ENCODE measurements at regions not wholly inside any gene's neighbourhood (a gene's known extent, or its start where the extent isn't known, plus 50 kb on each side); places are given as distances from the start of the nearest gene placed in this dataset.

- TF ChIP-seq CREB1 (IDR thresholded peaks at IDR 0.05) (no peak), CREB1 (CRISPR knock-in tag; IDR thresholded peaks at IDR 0.05) (no peak), MAX (IDR thresholded peaks at IDR 0.05) (no peak), POLR2A (IDR thresholded peaks at IDR 0.05; ENCODE audit: insufficient read depth in 1 of 2, low read depth in 2 of 2, low read length in 2 of 2) (no peak), CREM (IDR thresholded peaks at IDR 0.05) (no peak), CREM (CRISPR knock-in tag; IDR thresholded peaks at IDR 0.05) (no peak), RAD21 (CRISPR knock-in tag; IDR thresholded peaks at IDR 0.05) (no peak), U2AF2 (IDR thresholded peaks at IDR 0.05; ENCODE audit: low read depth, low read length) (no peak), HMGXB3 (CRISPR knock-in tag; IDR thresholded peaks at IDR 0.05; ENCODE audit: borderline replicate concordance) (no peak)
These were observed 183.0 kb upstream of the THBS1 start for GRCh38 chr15:39397883-39398282.
